Choroid plexus epithelial cell (primary cell): ENCODE measurements at regions not wholly inside any gene's neighbourhood (a gene's known extent, or its start where the extent isn't known, plus 50 kb on each side); places are given as distances from the start of the nearest gene placed in this dataset.
A peak's percentile ranks its signal among the peaks of the same experiment; 100 is the strongest.

Source experiments
- DNase-seq: peaks from one replicate; pipeline ENCODE4 v3.0.0-alpha.2; 2010; ENCODE audit warnings: low read depth
- H3K4me3 ChIP-seq: 2 replicates; pipeline ENCODE4 v1.5.1; 2011; ENCODE audit warnings: low read depth, mild to moderate bottlenecking, control low read depth, low read length, moderate library complexity
- TF ChIP-seq, protein P1 (sequence below): conservative IDR thresholded peaks from 2 replicates; pipeline ENCODE4 v1.5.1; 2011; ENCODE audit warnings: low read depth, mild to moderate bottlenecking, control low read depth, inconsistent platforms, low read length, moderate library complexity

DNA sequence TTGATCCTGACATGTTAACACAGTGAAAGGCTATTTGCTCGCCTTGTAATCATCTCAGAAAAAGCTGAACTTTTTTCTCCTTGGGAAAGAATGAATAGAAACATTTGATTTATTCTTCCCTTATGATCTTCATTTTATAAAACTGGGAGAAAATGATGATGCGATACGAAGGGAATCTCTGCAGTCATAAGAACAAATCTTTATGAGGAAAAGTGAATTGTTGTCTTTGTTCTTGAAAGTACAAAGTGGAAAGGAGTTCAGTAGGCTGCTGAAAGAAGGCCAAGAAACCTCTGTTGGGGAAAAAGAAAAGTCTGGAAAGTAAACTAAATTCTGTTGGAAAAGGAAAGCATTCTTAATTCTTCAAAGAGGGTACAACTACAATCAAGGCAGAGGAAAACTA, 248.8 kb downstream of the NSUN3 start:
- H3K4me3 ChIP-seq = no peak overlapping the region
- TF ChIP-seq, protein P1, sequence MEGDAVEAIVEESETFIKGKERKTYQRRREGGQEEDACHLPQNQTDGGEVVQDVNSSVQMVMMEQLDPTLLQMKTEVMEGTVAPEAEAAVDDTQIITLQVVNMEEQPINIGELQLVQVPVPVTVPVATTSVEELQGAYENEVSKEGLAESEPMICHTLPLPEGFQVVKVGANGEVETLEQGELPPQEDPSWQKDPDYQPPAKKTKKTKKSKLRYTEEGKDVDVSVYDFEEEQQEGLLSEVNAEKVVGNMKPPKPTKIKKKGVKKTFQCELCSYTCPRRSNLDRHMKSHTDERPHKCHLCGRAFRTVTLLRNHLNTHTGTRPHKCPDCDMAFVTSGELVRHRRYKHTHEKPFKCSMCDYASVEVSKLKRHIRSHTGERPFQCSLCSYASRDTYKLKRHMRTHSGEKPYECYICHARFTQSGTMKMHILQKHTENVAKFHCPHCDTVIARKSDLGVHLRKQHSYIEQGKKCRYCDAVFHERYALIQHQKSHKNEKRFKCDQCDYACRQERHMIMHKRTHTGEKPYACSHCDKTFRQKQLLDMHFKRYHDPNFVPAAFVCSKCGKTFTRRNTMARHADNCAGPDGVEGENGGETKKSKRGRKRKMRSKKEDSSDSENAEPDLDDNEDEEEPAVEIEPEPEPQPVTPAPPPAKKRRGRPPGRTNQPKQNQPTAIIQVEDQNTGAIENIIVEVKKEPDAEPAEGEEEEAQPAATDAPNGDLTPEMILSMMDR = no peak
- no peak for DNase-seq

DNA sequence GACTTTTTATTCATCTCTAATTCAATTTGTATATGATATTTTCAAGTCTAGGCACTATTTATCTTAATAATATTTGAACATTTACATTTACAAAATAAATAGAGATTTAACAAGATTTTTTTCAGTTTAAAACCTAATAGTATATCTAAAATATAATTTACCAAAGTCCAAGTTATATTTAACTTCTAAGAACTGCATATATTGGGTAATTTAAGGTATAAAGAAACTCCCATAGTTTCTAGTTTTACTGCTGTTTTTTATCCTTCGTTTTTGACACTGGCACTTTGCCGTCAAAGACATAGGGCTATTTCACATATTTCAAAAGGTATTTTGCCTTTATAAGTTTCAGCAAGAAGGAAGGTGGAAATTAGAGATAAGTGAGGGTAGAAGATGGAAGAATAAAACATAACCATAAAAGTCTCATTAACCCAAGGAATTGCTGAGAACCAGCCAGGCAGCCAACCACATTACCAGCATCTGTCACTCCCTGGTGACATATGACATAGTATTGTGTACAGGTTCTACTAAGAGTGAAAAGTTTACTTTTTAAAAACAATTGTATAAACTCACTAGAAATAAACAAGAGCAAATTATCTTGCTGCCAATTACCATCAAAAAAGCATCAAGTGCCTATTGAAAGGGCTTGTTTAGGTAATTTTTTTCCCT, 251.5 kb downstream of the NSUN3 start:
- H3K4me3 ChIP-seq = no peak overlapping the region
- TF ChIP-seq, protein P1 = no peak
- DNase-seq = no peak

DNA sequence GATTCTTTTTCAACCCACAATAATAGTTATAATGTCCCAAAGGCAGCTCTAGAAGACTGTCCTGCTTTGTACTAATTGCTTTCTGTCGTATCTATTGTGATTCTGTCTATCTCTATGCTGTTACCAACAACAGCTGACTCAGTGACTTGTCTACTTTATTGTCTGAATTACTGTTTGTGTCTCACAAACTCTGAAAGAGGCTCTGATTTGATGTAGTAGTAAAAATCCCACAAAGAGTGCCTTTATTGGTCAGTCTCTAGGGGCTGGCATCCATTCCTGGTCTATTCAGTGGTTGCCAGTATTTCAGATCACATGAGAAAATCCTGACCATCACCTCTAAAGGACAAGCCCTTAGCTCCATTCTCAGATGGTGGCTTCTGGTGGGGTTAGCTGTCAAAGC, 254.2 kb downstream of the NSUN3 start:
- DNase-seq = no peak
- TF ChIP-seq, protein P1 = no peak

DNA sequence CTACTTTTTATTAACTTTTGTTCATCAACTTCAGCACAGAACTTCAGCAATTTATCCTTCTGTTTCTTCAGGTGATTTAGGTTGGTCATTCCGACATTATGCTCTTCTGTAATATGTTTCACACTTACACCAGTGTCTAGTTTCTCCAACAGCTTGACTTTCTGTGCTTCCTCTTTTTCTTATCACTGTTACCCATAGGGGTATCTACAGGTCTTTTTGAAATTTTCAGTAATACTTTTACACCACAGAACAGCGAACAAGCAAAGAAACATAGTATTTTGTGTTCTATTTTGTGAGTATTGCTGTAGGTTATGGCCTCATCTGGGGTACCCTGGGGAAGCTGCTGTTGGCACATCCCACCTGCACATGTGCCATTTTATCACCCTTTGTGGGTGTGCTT, 260.7 kb downstream of the NSUN3 start:
- DNase-seq = no peak
- TF ChIP-seq, protein P1 = no peak
- H3K4me3 ChIP-seq = no peak overlapping the region

More for the DNA sequence above, 254.2 kb downstream of the NSUN3 start:
- H3K4me3 ChIP-seq = no peak overlapping the region

DNA sequence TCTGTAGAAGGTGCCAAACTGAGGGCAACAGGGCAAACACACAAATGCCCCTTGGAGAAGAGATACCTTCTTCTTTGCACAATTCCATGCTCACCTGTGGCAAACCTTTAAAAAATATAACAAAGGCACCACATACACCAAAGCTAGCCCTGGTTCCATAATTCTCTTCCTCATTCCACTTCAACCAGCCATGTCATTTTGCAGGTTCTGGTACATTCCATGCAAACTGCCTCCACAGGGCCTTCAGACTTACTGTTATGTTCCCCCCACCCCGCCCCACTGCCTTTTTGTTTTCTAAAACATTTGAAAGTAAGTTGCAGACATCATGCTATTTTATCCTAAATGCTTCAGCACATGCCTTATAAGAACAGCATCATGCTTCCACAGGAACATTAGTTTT, 269.0 kb downstream of the NSUN3 start:
- no peak overlapping the region for H3K4me3 ChIP-seq
- DNase-seq = no peak
- TF ChIP-seq, protein P1 = no peak

DNA sequence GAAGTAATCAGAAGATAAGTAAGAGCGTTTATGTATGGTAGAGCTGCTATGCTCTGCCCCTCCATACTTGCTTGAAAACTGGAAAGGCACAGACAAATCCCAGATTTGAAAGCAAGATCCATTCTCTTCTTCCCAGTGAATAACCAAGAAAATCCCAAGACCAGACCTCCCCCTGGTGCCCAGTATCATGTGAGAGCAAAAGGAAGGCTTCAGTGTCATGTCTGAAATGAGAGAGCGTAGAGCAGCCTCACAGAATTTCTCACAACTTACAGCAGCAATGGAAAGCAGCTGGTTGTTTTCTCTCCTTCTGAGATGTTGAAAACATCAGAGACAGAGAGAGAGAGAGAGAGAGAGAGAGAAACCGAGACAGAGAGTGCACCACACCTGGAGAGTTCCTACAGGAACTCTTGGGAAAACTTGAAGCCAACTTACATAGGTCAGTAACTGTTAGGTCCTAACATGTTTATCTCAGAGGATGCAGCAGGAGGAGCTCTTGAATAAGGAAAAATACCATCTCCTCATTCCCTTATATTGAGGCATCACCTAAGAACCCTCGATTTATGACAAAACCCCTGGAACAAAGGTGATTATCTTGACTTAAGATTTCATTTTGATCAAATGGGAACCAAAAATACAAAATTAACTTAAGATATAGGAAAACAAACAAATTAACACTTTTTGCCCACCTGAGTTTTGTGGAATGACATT, 273.3 kb downstream of the NSUN3 start:
- TF ChIP-seq, protein P1 = peak; percentile 64
- DNase-seq = peak; percentile 85
- no peak overlapping the region for H3K4me3 ChIP-seq

DNA sequence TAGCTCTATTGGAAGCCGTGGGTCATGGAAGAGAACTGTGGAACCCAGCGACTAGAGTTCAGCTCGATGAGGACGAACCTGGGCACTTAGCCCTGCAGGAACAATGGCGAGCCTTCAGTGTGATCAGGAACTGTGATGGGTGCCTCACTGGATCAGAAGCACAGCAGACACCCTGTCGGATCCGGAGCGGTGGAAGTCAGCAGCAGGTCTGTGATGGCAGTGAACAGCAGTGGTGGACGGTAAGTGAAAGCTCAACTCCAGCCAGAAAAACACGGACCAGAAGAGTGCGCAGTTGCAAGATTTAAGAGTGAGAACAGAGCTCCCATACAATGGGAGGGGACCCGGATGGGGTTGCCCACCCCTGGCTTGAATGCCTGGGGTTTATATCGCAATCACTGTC, 282.2 kb downstream of the NSUN3 start:
- TF ChIP-seq, protein P1 = no peak
- no peak overlapping the region for H3K4me3 ChIP-seq
- no peak for DNase-seq
